Gastrocnemius medialis (tissue), 4 donors: ENCODE measurements at regions not wholly inside any gene's neighbourhood (a gene's known extent, or its start where the extent isn't known, plus 50 kb on each side); places are given as distances from the start of the nearest gene placed in this dataset.

Experiments
- ATAC-seq, 2 donors: fragments of 150-250 bp; one replicate each; pipeline ENCODE4 v1.9.1; 2016
- DNase-seq, 2 donors: peaks; one replicate each; pipeline ENCODE4 v3.0.0-alpha.2; 2019
- H3K27ac ChIP-seq, 4 donors: fragments of 200-600 bp; sonication (generic); 1 replicate in 1 of 4; 2 replicates in 3 of 4; pipeline ENCODE4 v1.5.1; 2016 to 2018; ENCODE audit warnings: mild to moderate bottlenecking in 2 of 4, moderate library complexity in 1 of 4
- H3K27me3 ChIP-seq, 3 donors: fragments of 200-600 bp; sonication (generic) in 2 of 3; 1 replicate in 1 of 3; 2 replicates in 2 of 3; pipeline versions ENCODE4 v1.5.1 to v1.6.0; 2016 to 2019; ENCODE audit warnings: mild to moderate bottlenecking in 1 of 3, moderate library complexity in 1 of 3
- H3K36me3 ChIP-seq, 2 donors: fragments of 200-600 bp; sonication (generic) in 1 of 2; one replicate each; pipeline ENCODE4 v1.5.1; 2017 to 2018
- H3K4me1 ChIP-seq, 2 donors: fragments of 200-600 bp; sonication (generic) in 1 of 2; one replicate each; pipeline ENCODE4 v1.5.1; 2016 to 2017; ENCODE audit warnings: mild to moderate bottlenecking in 2 of 2
- H3K4me3 ChIP-seq, 4 donors: fragments of 200-600 bp; sonication (generic) in 3 of 4; 1 replicate in 1 of 4; 2 replicates in 3 of 4; pipeline ENCODE4 v1.5.1; 2016 to 2019; ENCODE audit warnings: mild to moderate bottlenecking in 2 of 4
- H3K9me3 ChIP-seq, 3 donors: fragments of 200-600 bp; sonication (generic) in 2 of 3; 1 replicate in 1 of 3; 2 replicates in 2 of 3; pipeline ENCODE4 v1.5.1; 2016 to 2019
- CTCF ChIP-seq, 5 experiments: fragments of 450-650 bp in 3 of 5; fragments of 200-600 bp in 2 of 5; sonication (generic) in 2 of 5; IDR thresholded peaks in 4 of 5; conservative IDR thresholded peaks in 1 of 5; 1 replicate in 4 of 5; 2 replicates in 1 of 5; pipeline ENCODE4 v1.5.1; 2016 to 2019; ENCODE audit warnings: antibody characterized with exemption in 5 of 5, mild to moderate bottlenecking in 3 of 5, moderate library complexity in 3 of 5
- POLR2A ChIP-seq, 2 donors: fragments of 450-650 bp; IDR thresholded peaks; one replicate each; pipeline ENCODE4 v1.6.1; 2017; ENCODE audit warnings: antibody characterized with exemption in 2 of 2, mild to moderate bottlenecking in 2 of 2, moderate library complexity in 2 of 2
- in situ Hi-C, 4 donors: fragments of 200-750 bp; cut with MboI; loops; one replicate each; pipeline versions ENCODE4 v1.15.0 to v1.8.0; 2017; ENCODE audit warnings: low sequenced_read_pairs in 4 of 4
- intact Hi-C: fragments of 100-400 bp; cut with DNase I; formaldehyde crosslinking; loops from one replicate; pipeline ENCODE4 v1.15.1; 2023; ENCODE audit warnings: low total_unique reads

GRCh38 chr9:86679909-86680308 lies 267.4 kb downstream of the GAS1 start:
- no peak for TF ChIP-seq CTCF (IDR thresholded peaks at IDR 0.05 in 4 of 5, conservative IDR thresholded peaks at IDR 0.05 in 1 of 5)
- TF ChIP-seq POLR2A (IDR thresholded peaks at IDR 0.05): no peak
- no peak overlapping the region for H3K4me3 ChIP-seq
- in situ Hi-C loops: no loop called here
- no peak overlapping the region for H3K27ac ChIP-seq
- no peak for ATAC-seq
- intact Hi-C loops: loop anchor here (10.0 kb wide), 1 partner anchor 355 kb away; no protein-coding TSS in a partner anchor
- DNase-seq: no peak
- no peaks in the 10 kb centered on the region for H3K4me1 ChIP-seq
- H3K27me3 ChIP-seq: no peaks in the 10 kb centered on the region
- no peaks in the 10 kb centered on the region for H3K36me3 ChIP-seq
- no peaks in the 10 kb centered on the region for H3K9me3 ChIP-seq

- no peaks in the 10 kb centered on the region for H3K4me1 ChIP-seq
- no peaks in the 10 kb centered on the region for H3K27me3 ChIP-seq
- DNase-seq (no peak), ATAC-seq (no peak)
- TF ChIP-seq POLR2A (IDR thresholded peaks at IDR 0.05) (no peak), CTCF (IDR thresholded peaks at IDR 0.05 in 4 of 5, conservative IDR thresholded peaks at IDR 0.05 in 1 of 5) (no peak)
- in situ Hi-C loops: no loop called here
- no peak overlapping the region for H3K4me3 ChIP-seq
- H3K36me3 ChIP-seq: no peaks in the 10 kb centered on the region
- no peaks in the 10 kb centered on the region for H3K9me3 ChIP-seq
- H3K27ac ChIP-seq: no peak overlapping the region
- intact Hi-C loops: loop anchor here (10.0 kb wide), 1 partner anchor 358 kb away; no protein-coding TSS in a partner anchor
Observed at GRCh38 chr9:86676396-86676795, 270.9 kb downstream of the GAS1 start.

- H3K36me3 ChIP-seq: no peaks in the 10 kb centered on the region
- TF ChIP-seq CTCF (IDR thresholded peaks at IDR 0.05 in 4 of 5, conservative IDR thresholded peaks at IDR 0.05 in 1 of 5) (no peak), POLR2A (IDR thresholded peaks at IDR 0.05) (no peak)
- H3K4me1 ChIP-seq: no peaks in the 10 kb centered on the region
- H3K4me3 ChIP-seq: no peak overlapping the region
- in situ Hi-C loops: no loop called here
- intact Hi-C loops: loop anchor here (10.0 kb wide), 1 partner anchor 359 kb away; no protein-coding TSS in a partner anchor
- no peaks in the 10 kb centered on the region for H3K27me3 ChIP-seq
- no peaks in the 10 kb centered on the region for H3K9me3 ChIP-seq
- DNase-seq (no peak), ATAC-seq (no peak)
- H3K27ac ChIP-seq: no peak overlapping the region
Observed at GRCh38 chr9:86675805-86676204, 271.5 kb downstream of the GAS1 start.

GRCh38 chr9:86674487-86674886 lies 272.8 kb downstream of the GAS1 start:
- H3K36me3 ChIP-seq: no peaks in the 10 kb centered on the region
- intact Hi-C loops (loop anchor here (10.0 kb wide), 1 partner anchor 360 kb away; no protein-coding TSS in a partner anchor), in situ Hi-C loops (no loop called here)
- DNase-seq (no peak), ATAC-seq (no peak)
- no peak overlapping the region for H3K4me3 ChIP-seq
- no peaks in the 10 kb centered on the region for H3K4me1 ChIP-seq
- TF ChIP-seq POLR2A (IDR thresholded peaks at IDR 0.05): no peak
- TF ChIP-seq CTCF (IDR thresholded peaks at IDR 0.05 in 4 of 5, conservative IDR thresholded peaks at IDR 0.05 in 1 of 5): no peak
- no peaks in the 10 kb centered on the region for H3K9me3 ChIP-seq
- H3K27ac ChIP-seq: no peak overlapping the region
- H3K27me3 ChIP-seq: no peaks in the 10 kb centered on the region

GRCh38 chr9:86672966-86673365 lies 274.3 kb downstream of the GAS1 start:
- DNase-seq (no peak), ATAC-seq (no peak)
- no peak overlapping the region for H3K27ac ChIP-seq
- TF ChIP-seq CTCF (IDR thresholded peaks at IDR 0.05 in 4 of 5, conservative IDR thresholded peaks at IDR 0.05 in 1 of 5) (no peak), POLR2A (IDR thresholded peaks at IDR 0.05) (no peak)
- no peaks in the 10 kb centered on the region for H3K36me3 ChIP-seq
- H3K4me1 ChIP-seq: no peaks in the 10 kb centered on the region
- no peak overlapping the region for H3K4me3 ChIP-seq
- no peaks in the 10 kb centered on the region for H3K27me3 ChIP-seq
- in situ Hi-C loops: no loop called here
- intact Hi-C loops: loop anchor here (10.0 kb wide), 1 partner anchor 362 kb away; no protein-coding TSS in a partner anchor
- H3K9me3 ChIP-seq: no peaks in the 10 kb centered on the region
